HG02938 (cell line): ENCODE measurements at regions not wholly inside any gene's neighbourhood (a gene's known extent, or its start where the extent isn't known, plus 50 kb on each side); places are given as distances from the start of the nearest gene placed in this dataset.
A peak's percentile ranks its signal among the peaks of the same experiment; 100 is the strongest.

ENCODE experiments used
- ATAC-seq: cut with Tn5 transposase; IDR thresholded peaks from one replicate; pipeline ENCODE4 v1.9.1; 2021; ENCODE audit warnings: mild to moderate bottlenecking, moderate library complexity; ENCODE audit not compliant: unreplicated experiment

- ATAC-seq = peak; percentile 58
Observed at GRCh38 chr4:96093563-96093962, 253.7 kb downstream of the PDHA2 start.

DNA sequence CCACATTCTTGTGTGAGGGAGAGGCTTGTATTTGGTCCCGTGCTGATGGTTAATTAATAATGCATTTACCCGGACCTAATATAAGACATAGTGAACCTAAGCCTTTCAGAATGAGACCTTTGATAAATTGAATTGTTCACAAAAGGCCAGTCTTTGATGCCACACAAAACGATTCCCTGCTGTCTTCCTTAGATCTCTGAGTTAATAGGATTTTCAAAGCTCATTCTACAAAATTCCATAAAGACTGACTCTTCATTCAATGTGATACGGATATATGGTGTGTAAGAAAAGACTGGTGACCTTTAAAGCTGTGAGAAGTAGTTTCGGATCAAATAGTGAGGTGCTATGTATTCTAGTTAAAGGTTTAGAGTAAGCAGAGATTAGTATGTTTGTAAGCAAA lies 254.3 kb downstream of the PDHA2 start:
- no peak for ATAC-seq

GRCh38 chr4:96097040-96097607 lies 257.2 kb downstream of the PDHA2 start:
- ATAC-seq = no peak

DNA sequence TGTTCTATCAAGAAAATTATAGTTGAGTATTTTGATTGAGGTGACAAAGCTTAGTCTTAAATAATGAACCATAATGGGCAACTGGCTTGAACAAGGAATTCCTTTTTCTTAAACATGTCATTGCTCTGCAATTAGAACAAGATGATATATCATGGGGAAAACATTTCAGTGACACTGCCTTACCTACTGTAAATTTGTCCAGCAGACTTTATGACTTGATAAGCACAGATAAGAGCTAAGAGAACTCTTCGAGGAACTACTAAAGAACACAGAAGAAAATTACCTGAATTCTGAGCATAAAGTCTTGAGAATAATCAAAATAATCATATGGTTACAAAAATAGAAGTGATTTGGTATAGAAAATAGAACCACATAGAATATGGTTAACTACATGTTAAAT lies 257.8 kb downstream of the PDHA2 start:
- no peak for ATAC-seq

- no peak for ATAC-seq
Observed at GRCh38 chr4:96099031-96099430, 259.1 kb downstream of the PDHA2 start.

DNA sequence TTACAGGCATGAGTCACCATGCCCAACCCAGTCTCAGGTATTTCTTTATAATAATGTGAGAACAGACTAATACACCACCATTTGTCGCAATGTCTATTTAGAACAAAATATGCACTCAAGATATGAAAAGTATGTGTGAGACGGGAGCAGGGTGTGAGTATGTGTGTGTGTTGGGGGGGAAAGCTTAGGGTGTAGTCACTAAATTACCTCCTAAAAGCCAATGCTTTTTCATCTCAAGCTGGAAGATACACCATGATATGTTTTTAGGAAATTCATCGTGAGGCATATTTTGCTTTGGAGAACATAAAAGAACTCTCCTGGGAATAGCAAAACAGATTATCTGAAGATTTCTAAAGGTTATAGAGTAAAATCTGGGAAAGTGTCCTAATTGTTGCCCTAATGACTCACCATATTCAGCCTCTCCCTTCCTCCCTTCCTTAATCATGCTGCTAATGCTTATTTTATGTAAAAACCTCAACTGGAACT lies 262.7 kb downstream of the PDHA2 start:
- ATAC-seq = no peak

- no peak for ATAC-seq
Observed at GRCh38 chr4:96103086-96103485, 263.2 kb downstream of the PDHA2 start.

- ATAC-seq = no peak
Observed at GRCh38 chr4:96108146-96108545, 268.3 kb downstream of the PDHA2 start.

GRCh38 chr4:96112631-96113030 lies 272.7 kb downstream of the PDHA2 start:
- no peak for ATAC-seq

DNA sequence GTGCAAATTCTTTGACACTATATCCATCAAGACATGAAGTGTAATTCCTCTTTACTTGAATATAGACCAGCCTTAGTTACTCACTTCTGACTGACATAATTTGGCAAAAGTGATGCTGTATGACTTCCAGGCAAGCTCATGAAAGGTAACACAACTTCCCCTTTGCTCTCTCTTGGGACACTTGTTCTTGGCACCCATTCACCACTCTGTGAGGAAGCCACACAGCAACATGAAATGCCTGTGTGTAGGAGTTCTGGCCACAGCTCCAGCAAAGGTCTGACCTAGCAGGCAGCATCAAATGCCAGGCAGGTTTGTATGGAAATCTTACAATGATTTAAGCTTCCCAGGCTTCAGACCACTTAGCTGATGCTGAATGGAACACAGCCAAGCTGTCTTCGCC lies 280.3 kb downstream of the PDHA2 start:
- no peak for ATAC-seq

GRCh38 chr4:96126227-96126626 lies 286.3 kb downstream of the PDHA2 start:
- ATAC-seq = no peak

- no peak for ATAC-seq
Observed at GRCh38 chr4:96131186-96131585, 291.3 kb downstream of the PDHA2 start.

DNA sequence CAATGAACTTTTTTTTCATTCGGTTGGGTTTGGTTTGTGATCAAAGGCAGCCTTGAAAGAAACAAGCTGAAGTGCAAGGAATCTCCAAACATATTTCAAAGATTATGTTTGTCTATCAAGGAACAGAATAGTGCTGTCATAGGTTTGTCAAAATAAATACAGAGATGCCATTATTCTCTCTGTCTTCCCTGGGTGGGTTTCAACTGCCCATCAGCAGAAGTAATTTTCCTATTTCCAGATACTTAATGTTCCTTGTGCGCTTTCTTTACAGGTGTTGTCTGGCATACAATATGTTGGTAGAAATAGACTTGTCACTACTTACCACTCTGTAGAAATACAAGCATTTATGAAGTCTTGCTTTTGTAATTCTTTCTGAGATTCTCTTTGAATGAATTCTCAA lies 294.9 kb downstream of the PDHA2 start:
- ATAC-seq = no peak

GRCh38 chr4:96136056-96136455 lies 296.2 kb downstream of the PDHA2 start:
- no peak for ATAC-seq

GRCh38 chr4:96139251-96139929 lies 299.5 kb downstream of the PDHA2 start:
- ATAC-seq = no peak

- ATAC-seq = no peak
Observed at GRCh38 chr4:96145601-96146000, 305.7 kb downstream of the PDHA2 start.

GRCh38 chr4:96146686-96147085 lies 306.8 kb downstream of the PDHA2 start:
- ATAC-seq = no peak

GRCh38 chr4:96149894-96150293 lies 310.0 kb downstream of the PDHA2 start:
- no peak for ATAC-seq

GRCh38 chr4:96150466-96150865 lies 310.6 kb downstream of the PDHA2 start:
- no peak for ATAC-seq

DNA sequence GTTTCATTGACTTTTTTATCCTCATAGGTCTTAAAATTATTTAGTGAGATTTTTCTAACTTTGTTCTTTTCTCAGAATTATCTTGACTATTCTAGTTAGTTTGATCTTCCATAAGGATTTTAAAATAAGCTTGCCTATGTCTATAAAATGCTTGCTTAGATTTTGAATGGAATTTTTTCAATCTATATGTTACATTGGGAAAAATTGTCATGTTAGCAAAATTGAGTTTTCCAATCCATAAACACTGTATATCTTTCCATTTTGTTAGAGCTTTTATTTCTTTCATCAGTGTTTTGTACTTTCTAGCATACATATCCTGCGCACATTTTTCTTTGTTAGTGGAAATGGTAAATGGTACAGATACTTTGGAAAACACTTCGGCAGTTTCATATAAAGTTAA lies 312.9 kb downstream of the PDHA2 start:
- no peak for ATAC-seq

- no peak for ATAC-seq
Observed at GRCh38 chr4:96154676-96155075, 314.8 kb downstream of the PDHA2 start.

DNA sequence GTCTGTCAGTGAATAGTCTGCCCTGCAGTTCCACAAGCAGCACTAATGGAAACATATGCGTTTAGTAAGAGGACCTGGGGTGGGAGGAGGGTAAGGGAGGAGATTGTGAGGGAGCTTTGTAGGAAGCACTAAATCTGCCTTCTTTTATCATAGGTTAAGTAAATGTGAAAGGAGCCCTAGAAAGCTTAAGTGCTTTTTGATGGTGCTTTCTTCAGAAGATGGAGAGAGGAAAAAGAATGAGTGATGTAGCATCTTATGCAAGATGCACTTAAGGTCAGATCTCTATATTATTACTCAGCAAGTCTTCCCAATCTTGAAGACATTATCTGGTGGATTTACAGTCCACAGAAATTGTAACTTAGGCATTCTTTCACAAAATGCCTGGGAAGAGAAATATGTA lies 322.7 kb downstream of the PDHA2 start:
- no peak for ATAC-seq

GRCh38 chr4:96164814-96165351 lies 325.0 kb downstream of the PDHA2 start:
- ATAC-seq = no peak
